Trophoblast cell (in vitro differentiated cells and primary cell): ENCODE measurements at regions not wholly inside any gene's neighbourhood (a gene's known extent, or its start where the extent isn't known, plus 50 kb on each side); places are given as distances from the start of the nearest gene placed in this dataset.

ENCODE experiments used
- DNase-seq, 2 donors: peaks; one replicate each; pipeline ENCODE4 v3.0.0-alpha.2; 2016
- H2AFZ ChIP-seq: 2 replicates; pipeline ENCODE4 v1.6.1; 2013; ENCODE audit warnings: low read length, moderate library complexity, mild to moderate bottlenecking; ENCODE audit not compliant: insufficient read depth, poor library complexity
- H2AK5ac ChIP-seq: 2 replicates; pipeline ENCODE4 v1.6.1; 2013; ENCODE audit warnings: mild to moderate bottlenecking, low read length
- H2BK120ac ChIP-seq: 2 replicates; pipeline ENCODE4 v1.6.1; 2013; ENCODE audit warnings: low read length, mild to moderate bottlenecking, moderate library complexity; ENCODE audit not compliant: insufficient read depth, poor library complexity
- H2BK12ac ChIP-seq: 2 replicates; pipeline ENCODE4 v1.6.1; 2013; ENCODE audit warnings: mild to moderate bottlenecking, low read length, moderate library complexity
- H2BK5ac ChIP-seq: 2 replicates; pipeline ENCODE4 v1.6.1; 2013; ENCODE audit warnings: low read length, low read depth, moderate library complexity, mild to moderate bottlenecking; ENCODE audit not compliant: poor library complexity
- H3K14ac ChIP-seq: 2 replicates; pipeline ENCODE4 v1.6.1; 2013; ENCODE audit warnings: mild to moderate bottlenecking, low read length
- H3K18ac ChIP-seq: 2 replicates; pipeline ENCODE4 v1.6.1; 2013; ENCODE audit warnings: mild to moderate bottlenecking, low read length
- H3K23ac ChIP-seq: 2 replicates; pipeline ENCODE4 v1.6.1; 2013; ENCODE audit warnings: low read length
- H3K27ac ChIP-seq: 2 replicates; pipeline ENCODE4 v1.5.1; 2013; ENCODE audit warnings: low read depth, mild to moderate bottlenecking, inconsistent platforms, low read length, moderate library complexity
- H3K27me3 ChIP-seq: 2 replicates; pipeline ENCODE4 v1.6.1; 2013; ENCODE audit warnings: inconsistent platforms, mild to moderate bottlenecking, low read length, moderate library complexity; ENCODE audit not compliant: insufficient read depth
- H3K36me3 ChIP-seq, 2 experiments: 1 replicate in 1 of 2; 2 replicates in 1 of 2; pipeline ENCODE4 v1.6.1; 2013; ENCODE audit warnings: low read length in 2 of 2, mild to moderate bottlenecking in 2 of 2, moderate library complexity in 1 of 2; ENCODE audit not compliant: insufficient read depth in 2 of 2, control insufficient read depth in 1 of 2
- H3K4ac ChIP-seq: 2 replicates; pipeline ENCODE4 v1.6.1; 2013; ENCODE audit warnings: low read depth, mild to moderate bottlenecking, low read length, moderate library complexity
- H3K4me1 ChIP-seq, 2 experiments: 1 replicate in 1 of 2; 2 replicates in 1 of 2; pipeline ENCODE4 v1.6.1; 2013; ENCODE audit warnings: low read length in 2 of 2, mild to moderate bottlenecking in 2 of 2, moderate library complexity in 1 of 2; ENCODE audit not compliant: insufficient read depth in 2 of 2, control insufficient read depth in 1 of 2
- H3K4me2 ChIP-seq: 2 replicates; pipeline ENCODE4 v1.6.1; 2013; ENCODE audit warnings: inconsistent platforms, mild to moderate bottlenecking, low read length, moderate library complexity
- H3K4me3 ChIP-seq: 2 replicates; pipeline ENCODE4 v1.5.1; 2013; ENCODE audit warnings: mild to moderate bottlenecking, low read depth, low read length, inconsistent platforms
- H3K79me1 ChIP-seq: one replicate; pipeline ENCODE4 v1.6.1; 2013; ENCODE audit warnings: low read length
- H3K79me2 ChIP-seq: 2 replicates; pipeline ENCODE4 v1.6.1; 2013; ENCODE audit warnings: low read length, mild to moderate bottlenecking; ENCODE audit not compliant: control insufficient read depth, insufficient read depth, poor library complexity
- H3K9ac ChIP-seq: 2 replicates; pipeline ENCODE4 v1.6.1; 2013; ENCODE audit warnings: mild to moderate bottlenecking, low read length
- H3K9me3 ChIP-seq: 2 replicates; pipeline ENCODE4 v1.6.1; 2013; ENCODE audit warnings: low read depth, mild to moderate bottlenecking, control low read depth, inconsistent platforms, low read length; ENCODE audit not compliant: insufficient read depth
- H4K12ac ChIP-seq: 2 replicates; pipeline ENCODE4 v1.6.1; 2013; ENCODE audit warnings: low read depth, mild to moderate bottlenecking, low read length, moderate library complexity
- H4K8ac ChIP-seq: 2 replicates; pipeline ENCODE4 v1.6.1; 2013; ENCODE audit warnings: low read depth, mild to moderate bottlenecking, low read length, moderate library complexity
- H4K91ac ChIP-seq: one replicate; pipeline ENCODE4 v1.6.1; 2013; ENCODE audit warnings: low read depth, mild to moderate bottlenecking, low read length, moderate library complexity
- WGBS: extraction: QIAGEN DNeasy Blood & Tissue Kit; methylation state at CpG from one replicate; pipeline ENCODE4 v1.1.7; 2013; ENCODE audit warnings: missing lambda C conversion rate; ENCODE audit not compliant: insufficient read length, insufficient coverage; ENCODE audit errors: extremely low coverage; 5-methylcytosine and 5-hydroxymethylcytosine counted together

GRCh38 chr9:19642256-19642655 is 146.6 kb downstream of the SLC24A2 start:
- Histone ChIP-seq H4K12ac (no peak overlapping the region), H3K4ac (no peak overlapping the region), H4K91ac (no peak overlapping the region), H3K4me1 (no peaks in the 10 kb centered on the region), H3K9me3 (peaks cover 4% of the 10 kb centered on the region), H3K79me1 (no peaks in the 10 kb centered on the region), H3K4me2 (no peak overlapping the region), H2BK120ac (no peak overlapping the region), H3K23ac (no peak overlapping the region), H3K18ac (no peak overlapping the region), H3K4me3 (no peak overlapping the region), H3K27ac (no peak overlapping the region), H2BK5ac (no peak overlapping the region), H4K8ac (no peak overlapping the region), H3K9ac (no peak overlapping the region), H2AK5ac (no peak overlapping the region), H3K14ac (no peak overlapping the region), H3K27me3 (no peaks in the 10 kb centered on the region), H2AFZ (no peak overlapping the region), H3K79me2 (no peaks in the 10 kb centered on the region), H3K36me3 (no peaks in the 10 kb centered on the region), H2BK12ac (no peak overlapping the region)
- DNase-seq: no peak
- WGBS: no CpG with 5 or more reads among the region's 2 CpGs

- Histone ChIP-seq H3K36me3 (no peaks in the 10 kb centered on the region), H3K23ac (no peak overlapping the region), H3K4me3 (no peak overlapping the region), H3K9me3 (peaks cover 4% of the 10 kb centered on the region), H3K4ac (no peak overlapping the region), H3K18ac (no peak overlapping the region), H3K79me2 (no peaks in the 10 kb centered on the region), H3K4me2 (no peak overlapping the region), H2BK120ac (no peak overlapping the region), H2AK5ac (no peak overlapping the region), H3K79me1 (no peaks in the 10 kb centered on the region), H3K9ac (no peak overlapping the region), H2AFZ (no peak overlapping the region), H4K8ac (no peak overlapping the region), H3K4me1 (no peaks in the 10 kb centered on the region), H4K12ac (no peak overlapping the region), H2BK5ac (no peak overlapping the region), H3K14ac (no peak overlapping the region), H2BK12ac (no peak overlapping the region), H3K27me3 (no peaks in the 10 kb centered on the region), H3K27ac (no peak overlapping the region), H4K91ac (no peak overlapping the region)
- DNase-seq: no peak
- WGBS: no CpG with 5 or more reads among the region's 2 CpGs
These were observed 147.8 kb downstream of the SLC24A2 start for GRCh38 chr9:19641046-19641445.

GRCh38 chr9:19640014-19640413 is 148.8 kb downstream of the SLC24A2 start:
- Histone ChIP-seq H3K4me1 (no peaks in the 10 kb centered on the region), H2AK5ac (no peak overlapping the region), H3K23ac (no peak overlapping the region), H4K8ac (no peak overlapping the region), H3K36me3 (no peaks in the 10 kb centered on the region), H3K4me2 (no peak overlapping the region), H3K9me3 (peaks cover 4% of the 10 kb centered on the region), H2BK120ac (no peak overlapping the region), H3K9ac (no peak overlapping the region), H3K4me3 (no peak overlapping the region), H2BK5ac (no peak overlapping the region), H3K79me1 (no peaks in the 10 kb centered on the region), H3K14ac (no peak overlapping the region), H3K27ac (no peak overlapping the region), H3K27me3 (no peaks in the 10 kb centered on the region), H4K91ac (no peak overlapping the region), H3K79me2 (no peaks in the 10 kb centered on the region), H2AFZ (no peak overlapping the region), H4K12ac (no peak overlapping the region), H3K18ac (no peak overlapping the region), H2BK12ac (no peak overlapping the region), H3K4ac (no peak overlapping the region)
- DNase-seq: no peak

- Histone ChIP-seq H2AFZ (no peak overlapping the region), H3K4me1 (no peaks in the 10 kb centered on the region), H2BK5ac (no peak overlapping the region), H3K79me1 (no peaks in the 10 kb centered on the region), H3K36me3 (no peaks in the 10 kb centered on the region), H3K9ac (no peak overlapping the region), H2BK12ac (no peak overlapping the region), H2BK120ac (no peak overlapping the region), H3K79me2 (no peaks in the 10 kb centered on the region), H3K23ac (no peak overlapping the region), H4K91ac (no peak overlapping the region), H3K18ac (no peak overlapping the region), H3K9me3 (peaks cover 2% of the 10 kb centered on the region), H2AK5ac (no peak overlapping the region), H3K4me3 (no peak overlapping the region), H4K8ac (no peak overlapping the region), H4K12ac (no peak overlapping the region), H3K4me2 (no peak overlapping the region), H3K14ac (no peak overlapping the region), H3K27me3 (no peaks in the 10 kb centered on the region), H3K4ac (no peak overlapping the region), H3K27ac (no peak overlapping the region)
- no peak for DNase-seq
- WGBS: no CpG with 5 or more reads among the region's 5 CpGs
These were observed 151.8 kb downstream of the SLC24A2 start for GRCh38 chr9:19637084-19637483.
